ENCODE measurements at regions not wholly inside any gene's neighbourhood (a gene's known extent, or its start where the extent isn't known, plus 50 kb on each side); places are given as distances from the start of the nearest gene placed in this dataset.

GRCh38 chr20:39270837-39271604 is 308.9 kb downstream of the DHX35 start:
- no peak for DNase-seq (ENCODE audit: low read depth in 2 of 2)

- DNase-seq (ENCODE audit: low read depth in 2 of 2), result no peak
Observed at GRCh38 chr20:39269493-39270217, 307.5 kb downstream of the DHX35 start.

DNA sequence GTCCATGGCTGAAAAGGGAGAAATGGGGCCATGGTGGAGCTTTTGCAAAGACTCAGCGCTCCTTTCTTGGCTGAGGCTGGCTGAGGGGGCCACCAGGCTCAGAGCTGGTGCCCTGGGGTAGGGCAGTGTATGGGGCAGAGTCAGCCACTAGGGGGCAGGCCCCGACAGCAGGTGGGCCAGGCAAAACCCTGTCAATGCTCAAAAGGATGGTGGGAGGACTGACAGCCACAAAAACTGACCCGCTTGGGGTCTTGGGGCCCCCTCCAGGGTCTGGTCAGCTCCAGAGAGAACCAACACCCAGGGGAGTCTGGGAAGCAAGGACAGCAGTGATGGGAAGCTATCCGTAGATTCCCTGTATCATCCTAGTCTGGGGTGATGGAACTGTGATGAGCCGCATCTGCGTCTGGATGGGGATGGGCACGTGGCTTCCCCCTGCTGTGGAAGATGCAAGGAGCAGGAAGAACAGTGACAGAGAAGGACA is 306.9 kb downstream of the DHX35 start:
- peak in 1 of 2 experiments; percentile 35 for DNase-seq (ENCODE audit: low read depth in 2 of 2)

DNA sequence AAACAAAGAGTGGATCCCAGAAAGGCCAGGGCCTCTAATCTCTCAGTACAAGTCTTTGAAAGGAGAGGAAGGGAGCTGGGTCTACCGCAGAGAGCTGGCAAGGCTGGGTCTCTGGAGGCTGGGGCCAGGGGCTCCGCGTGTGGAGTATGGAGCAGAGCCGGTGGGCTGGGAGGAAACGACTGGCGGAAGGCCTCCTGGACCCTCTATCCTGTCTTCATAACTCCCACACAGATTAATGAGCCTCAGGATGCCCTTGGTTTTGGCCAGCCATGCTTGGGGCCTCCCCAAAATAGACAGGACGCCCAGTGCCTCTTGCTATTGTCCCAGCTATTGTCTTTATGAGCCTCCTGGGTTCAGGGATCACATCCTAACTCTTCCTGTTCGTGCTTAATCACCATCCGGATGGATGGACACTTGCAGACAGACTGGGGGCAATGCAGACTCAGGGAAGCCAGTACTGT is 306.4 kb downstream of the DHX35 start:
- DNase-seq (ENCODE audit: low read depth in 2 of 2), result no peak

- DNase-seq (ENCODE audit: low read depth in 2 of 2), result no peak
Observed at GRCh38 chr20:39266989-39267388, 304.8 kb downstream of the DHX35 start.

- DNase-seq (ENCODE audit: low read depth in 2 of 2), result peak in 1 of 2 experiments; percentile 28
Observed at GRCh38 chr20:39264506-39265172, 302.5 kb downstream of the DHX35 start.

- DNase-seq (ENCODE audit: low read depth in 2 of 2), result no peak
Observed at GRCh38 chr20:39263076-39263475, 300.9 kb downstream of the DHX35 start.

GRCh38 chr20:39259808-39260207 is 297.7 kb downstream of the DHX35 start:
- no peak for DNase-seq (ENCODE audit: low read depth in 2 of 2)

GRCh38 chr20:39259010-39259803 is 297.1 kb downstream of the DHX35 start:
- no peak for DNase-seq (ENCODE audit: low read depth in 2 of 2)

- DNase-seq (ENCODE audit: low read depth in 2 of 2), result no peak
Observed at GRCh38 chr20:39258253-39258652, 296.1 kb downstream of the DHX35 start.

GRCh38 chr20:39253051-39253755 is 291.1 kb downstream of the DHX35 start:
- no peak for DNase-seq (ENCODE audit: low read depth in 2 of 2)

- DNase-seq (ENCODE audit: low read depth in 2 of 2), result no peak
Observed at GRCh38 chr20:39252035-39252434, 289.9 kb downstream of the DHX35 start.

DNA sequence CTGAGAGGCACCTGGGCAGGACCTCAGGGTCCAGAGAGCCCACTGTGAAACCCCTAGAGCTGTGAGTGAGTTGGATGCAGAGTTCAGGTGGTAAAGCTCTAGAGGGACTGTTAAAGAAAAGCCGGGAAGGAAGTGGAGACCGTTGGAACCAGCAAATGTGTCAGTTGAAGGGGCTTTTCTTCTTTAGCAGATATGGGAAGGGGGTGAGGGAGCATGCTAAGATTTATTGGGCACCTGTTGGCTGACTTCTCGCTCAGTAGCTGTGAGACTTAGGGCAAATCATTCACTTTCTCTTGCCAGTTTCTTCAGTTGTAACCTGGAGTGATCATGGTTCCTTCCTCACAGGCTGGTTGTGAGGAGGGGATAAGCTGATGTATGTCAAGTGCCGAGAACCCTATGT is 287.7 kb downstream of the DHX35 start:
- no peak for DNase-seq (ENCODE audit: low read depth in 2 of 2)

DNA sequence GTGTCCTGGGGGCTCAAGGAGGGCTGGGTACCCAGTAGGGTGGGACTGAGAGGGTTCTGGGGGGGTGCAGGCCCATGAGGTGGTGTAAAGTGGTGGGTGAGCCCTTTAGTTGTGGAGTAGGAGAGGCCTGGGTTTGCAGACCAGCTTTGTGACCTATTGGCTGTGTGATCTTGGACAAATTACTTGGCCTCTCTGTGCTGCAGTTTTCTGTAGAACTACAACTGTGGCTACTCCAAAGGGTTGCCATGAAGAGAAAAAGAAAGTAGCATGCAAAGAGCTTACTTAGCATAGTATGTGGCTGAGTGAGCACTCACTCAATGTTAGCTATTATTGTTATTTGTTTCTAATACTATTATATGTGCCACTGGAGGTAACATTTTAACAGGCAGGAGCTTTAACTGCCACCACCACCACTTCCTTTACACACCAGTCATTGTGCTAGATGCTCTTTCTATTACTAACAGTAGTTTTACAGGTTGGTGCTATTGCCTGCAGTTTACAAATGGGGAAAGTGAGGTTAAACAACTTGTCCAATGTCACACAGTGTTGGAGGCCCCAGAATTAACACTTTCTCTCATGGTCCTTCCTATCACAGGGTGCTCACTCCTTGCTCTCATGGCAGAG is 286.8 kb downstream of the DHX35 start:
- DNase-seq (ENCODE audit: low read depth in 2 of 2), result no peak

DNA sequence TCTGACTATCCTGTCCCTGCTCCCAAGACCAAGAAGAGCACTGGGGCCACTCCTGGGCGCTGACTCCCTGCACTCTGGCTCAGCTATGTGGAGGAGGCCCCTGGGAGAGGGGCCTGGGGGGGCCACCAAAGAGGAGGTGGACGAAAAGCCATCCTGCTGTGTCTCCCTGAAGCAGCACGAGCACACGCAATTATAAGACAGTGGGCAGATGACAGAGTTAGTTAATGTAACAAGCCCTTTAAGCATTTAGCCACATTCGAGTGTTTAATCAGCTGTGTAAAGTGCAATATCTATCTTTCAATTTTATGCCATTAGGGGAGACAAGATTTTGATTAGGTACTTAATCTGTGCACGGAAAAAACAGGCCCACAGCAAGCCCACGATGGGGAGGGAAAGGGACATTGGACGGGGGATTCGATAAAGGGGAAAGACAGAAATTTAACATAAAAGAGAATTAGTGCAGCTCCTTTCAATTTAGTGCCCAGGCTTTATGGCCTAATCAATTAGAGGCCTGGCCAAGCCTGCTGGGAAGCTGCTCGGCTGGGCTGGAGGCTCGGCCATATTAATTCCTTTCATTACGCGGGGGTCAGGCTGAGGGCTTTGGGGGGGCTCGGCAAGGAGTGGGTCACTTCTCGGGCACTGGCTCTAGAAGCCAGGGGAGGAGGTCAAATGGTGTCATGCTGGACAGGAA is 286.2 kb downstream of the DHX35 start:
- DNase-seq (ENCODE audit: low read depth in 2 of 2), result no peak

GRCh38 chr20:39246436-39246835 is 284.3 kb downstream of the DHX35 start:
- no peak for DNase-seq (ENCODE audit: low read depth in 2 of 2)

DNA sequence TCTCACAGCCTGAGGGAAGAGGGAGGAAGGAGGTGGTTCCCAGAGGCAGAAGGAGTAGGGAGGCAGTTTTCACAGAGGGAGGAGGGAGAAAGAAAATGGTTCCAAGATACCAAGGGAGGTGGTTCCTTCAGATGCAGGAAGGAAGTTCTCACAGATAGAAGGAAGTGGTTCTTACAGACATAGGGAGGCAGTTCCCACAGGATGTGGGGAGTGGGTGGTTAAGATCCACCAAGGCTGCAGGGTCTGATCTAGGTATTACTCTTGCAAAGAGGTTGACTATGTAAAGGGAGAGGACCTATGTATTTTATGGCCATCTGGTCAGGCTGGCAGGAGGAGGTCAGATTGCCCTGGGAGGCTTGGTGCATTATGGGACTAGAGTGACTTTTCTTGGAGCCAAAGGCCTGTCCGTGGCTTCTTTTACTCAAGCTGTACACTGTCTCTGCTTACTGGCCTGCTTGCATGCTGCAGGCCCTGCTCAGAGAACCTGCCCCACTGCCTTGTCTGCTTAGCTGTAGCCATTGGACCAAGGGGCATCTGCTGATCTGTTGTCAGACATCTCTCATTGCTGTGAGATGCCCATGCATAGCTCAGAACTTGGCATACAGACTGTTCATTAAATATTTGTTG is 283.7 kb downstream of the DHX35 start:
- DNase-seq (ENCODE audit: low read depth in 2 of 2), result no peak

DNA sequence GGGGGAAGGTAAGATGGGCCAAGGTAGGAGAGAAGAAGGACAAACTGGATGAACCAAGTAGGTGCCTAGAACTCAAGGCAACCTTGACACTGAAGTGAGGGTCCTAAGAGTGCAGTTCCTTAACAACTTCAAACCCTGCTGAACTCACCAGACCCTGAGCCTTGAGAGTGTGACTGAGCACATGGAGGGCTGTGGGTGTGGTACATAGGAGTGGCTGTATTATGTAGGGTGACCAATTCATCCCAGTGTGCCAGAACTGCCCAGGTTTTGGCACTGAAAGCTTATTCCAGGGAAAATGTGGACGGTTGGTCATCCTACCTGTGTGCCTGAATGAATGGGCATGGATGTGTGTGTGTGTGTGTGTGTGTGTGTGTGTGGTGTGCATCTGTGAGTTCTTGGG is 281.8 kb downstream of the DHX35 start:
- no peak for DNase-seq (ENCODE audit: low read depth in 2 of 2)

GRCh38 chr20:39242614-39243013 is 280.5 kb downstream of the DHX35 start:
- no peak for DNase-seq (ENCODE audit: low read depth in 2 of 2)
